A673 (cell line): ENCODE measurements at regions not wholly inside any gene's neighbourhood (a gene's known extent, or its start where the extent isn't known, plus 50 kb on each side); places are given as distances from the start of the nearest gene placed in this dataset.

Experiments used
- EZH2 ChIP-seq: fragments of 200-600 bp; sonication (generic); IDR thresholded peaks from 2 replicates; pipeline ENCODE4 v1.6.1; 2017; ENCODE audit warnings: borderline replicate concordance, low read depth, mild to moderate bottlenecking, mixed read lengths, antibody characterized with exemption, low read length; ENCODE audit not compliant: poor library complexity, severe bottlenecking
- TF ChIP-seq, protein P1 (sequence below): fragments of 300-800, 200-600 bp; sonication (generic); conservative IDR thresholded peaks from 2 replicates; pipeline ENCODE4 v1.5.1; 2017; ENCODE audit warnings: low read depth, mild to moderate bottlenecking, antibody characterized with exemption, low read length, moderate library complexity, mixed read lengths

- TF ChIP-seq, protein P1, sequence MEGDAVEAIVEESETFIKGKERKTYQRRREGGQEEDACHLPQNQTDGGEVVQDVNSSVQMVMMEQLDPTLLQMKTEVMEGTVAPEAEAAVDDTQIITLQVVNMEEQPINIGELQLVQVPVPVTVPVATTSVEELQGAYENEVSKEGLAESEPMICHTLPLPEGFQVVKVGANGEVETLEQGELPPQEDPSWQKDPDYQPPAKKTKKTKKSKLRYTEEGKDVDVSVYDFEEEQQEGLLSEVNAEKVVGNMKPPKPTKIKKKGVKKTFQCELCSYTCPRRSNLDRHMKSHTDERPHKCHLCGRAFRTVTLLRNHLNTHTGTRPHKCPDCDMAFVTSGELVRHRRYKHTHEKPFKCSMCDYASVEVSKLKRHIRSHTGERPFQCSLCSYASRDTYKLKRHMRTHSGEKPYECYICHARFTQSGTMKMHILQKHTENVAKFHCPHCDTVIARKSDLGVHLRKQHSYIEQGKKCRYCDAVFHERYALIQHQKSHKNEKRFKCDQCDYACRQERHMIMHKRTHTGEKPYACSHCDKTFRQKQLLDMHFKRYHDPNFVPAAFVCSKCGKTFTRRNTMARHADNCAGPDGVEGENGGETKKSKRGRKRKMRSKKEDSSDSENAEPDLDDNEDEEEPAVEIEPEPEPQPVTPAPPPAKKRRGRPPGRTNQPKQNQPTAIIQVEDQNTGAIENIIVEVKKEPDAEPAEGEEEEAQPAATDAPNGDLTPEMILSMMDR = no peak
- TF ChIP-seq EZH2 = no peak
These were observed 729.9 kb downstream of the MECOM start for GRCh38 chr3:168933614-168934013.
